A673 (cell line): ENCODE measurements at regions not wholly inside any gene's neighbourhood (a gene's known extent, or its start where the extent isn't known, plus 50 kb on each side); places are given as distances from the start of the nearest gene placed in this dataset.

Experiments
- BruUV-seq: library from RNA; stranded (reverse); fragments of 400-500 nt; replicated peaks from 2 replicates; lab custom pipeline; 2021; lab: Mats Ljungman, UMichigan
- CTCF ChIA-PET: fragments of 300-600 bp; sonication (Branson Sonifier 250); formaldehyde crosslinking; loops from one replicate; lab custom pipeline; 2022; ENCODE audit warnings: antibody characterized with exemption; lab: Charles Lee
- POLR2A ChIA-PET: fragments of 300-600 bp; sonication (Branson Sonifier 250); formaldehyde crosslinking; loops from one replicate; lab custom pipeline; 2022; ENCODE audit warnings: antibody characterized with exemption; ENCODE audit not compliant: low non-redundant PET; lab: Charles Lee
- DNase-seq: peaks from one replicate; pipeline ENCODE4 v3.0.0-alpha.2; 2015; ENCODE audit warnings: low spot score
- H3K27ac ChIP-seq: fragments of 200-600 bp; sonication (generic); 2 replicates; pipeline ENCODE4 v1.5.1; 2016; ENCODE audit warnings: mixed run types, low read depth, mild to moderate bottlenecking, mixed read lengths, antibody characterized with exemption, low read length; ENCODE audit not compliant: poor library complexity, severe bottlenecking
- H3K27me3 ChIP-seq: fragments of 200-600 bp; sonication (generic); replicated peaks from 2 replicates; pipeline ENCODE4 v1.6.1; 2017; ENCODE audit warnings: mixed run types, low read depth, mild to moderate bottlenecking, mixed read lengths, antibody characterized with exemption, low read length; ENCODE audit not compliant: insufficient read depth, poor library complexity
- H3K36me3 ChIP-seq: fragments of 200-600 bp; sonication (generic); 2 replicates; pipeline ENCODE4 v1.6.1; 2016; ENCODE audit warnings: mixed run types, mild to moderate bottlenecking, mixed read lengths, antibody characterized with exemption, low read length; ENCODE audit not compliant: insufficient read depth, poor library complexity, severe bottlenecking
- H3K4me1 ChIP-seq: fragments of 200-600 bp; sonication (generic); 2 replicates; pipeline ENCODE4 v1.6.1; 2017; ENCODE audit warnings: mixed run types, mild to moderate bottlenecking, mixed read lengths, antibody characterized with exemption, low read length; ENCODE audit not compliant: insufficient read depth, poor library complexity, severe bottlenecking
- H3K4me3 ChIP-seq: fragments of 200-600 bp; sonication (generic); 2 replicates; pipeline ENCODE4 v1.5.1; 2016; ENCODE audit warnings: low read depth, mixed run types, mild to moderate bottlenecking, mixed read lengths, low read length; ENCODE audit not compliant: poor library complexity, severe bottlenecking
- H3K9me3 ChIP-seq: fragments of 200-600 bp; sonication (generic); 2 replicates; pipeline ENCODE4 v1.6.1; 2016; ENCODE audit warnings: mixed run types, low read depth, mild to moderate bottlenecking, mixed read lengths, antibody characterized with exemption, low read length; ENCODE audit not compliant: poor library complexity, severe bottlenecking
- CTCF ChIP-seq: fragments of 300-800, 200-600 bp; sonication (generic); conservative IDR thresholded peaks from 2 replicates; pipeline ENCODE4 v1.5.1; 2017; ENCODE audit warnings: low read depth, mild to moderate bottlenecking, antibody characterized with exemption, low read length, moderate library complexity, mixed read lengths
- EZH2 ChIP-seq: fragments of 200-600 bp; sonication (generic); IDR thresholded peaks from 2 replicates; pipeline ENCODE4 v1.6.1; 2017; ENCODE audit warnings: borderline replicate concordance, low read depth, mild to moderate bottlenecking, mixed read lengths, antibody characterized with exemption, low read length; ENCODE audit not compliant: poor library complexity, severe bottlenecking
- intact Hi-C: fragments of 100-400 bp; cut with micrococcal nuclease; formaldehyde crosslinking; loops from one replicate; pipeline ENCODE4 v1.10.0; 2022; ENCODE audit not compliant: unreplicated experiment

DNA sequence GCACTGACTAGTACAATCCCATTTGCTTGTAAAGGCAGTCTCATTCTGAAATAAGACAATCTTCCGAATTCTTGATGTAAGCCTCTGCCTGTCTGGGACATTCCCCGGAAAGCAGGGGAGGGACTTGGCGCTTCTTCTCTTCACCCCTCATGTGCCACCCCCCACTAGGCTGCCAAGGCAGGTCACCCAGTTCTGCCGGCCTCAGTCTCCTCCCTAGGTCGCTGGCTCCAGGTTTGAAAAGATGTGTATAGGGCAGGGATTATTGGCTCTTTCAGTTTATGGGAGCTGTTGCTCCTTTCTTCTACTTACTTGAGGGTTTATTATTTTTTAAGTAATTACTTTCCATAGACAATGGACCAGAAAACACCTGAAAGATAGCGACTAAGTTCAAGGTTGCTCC lies 158.1 kb upstream of the RPS6KA2 start:
- Histone ChIP-seq H3K4me1 (no peaks in the 10 kb centered on the region), H3K27me3 (no peaks in the 10 kb centered on the region), H3K4me3 (no peak overlapping the region), H3K36me3 (no peaks in the 10 kb centered on the region), H3K9me3 (no peaks in the 10 kb centered on the region), H3K27ac (no peak overlapping the region)
- TF ChIP-seq CTCF (no peak), EZH2 (no peak)
- ChIA-PET POLR2A (no interaction called here), CTCF (no interaction called here)
- intact Hi-C loops: no loop called here
- DNase-seq: no peak
- no TSS peak for BruUV-seq

- POLR2A ChIA-PET: no interaction called here
- no peak for DNase-seq
- Histone ChIP-seq H3K9me3 (no peaks in the 10 kb centered on the region), H3K4me3 (no peak overlapping the region), H3K27ac (no peak overlapping the region), H3K27me3 (no peaks in the 10 kb centered on the region), H3K4me1 (no peaks in the 10 kb centered on the region), H3K36me3 (no peaks in the 10 kb centered on the region)
- intact Hi-C loops: no loop called here
- CTCF ChIA-PET: no interaction called here
- TF ChIP-seq CTCF: no peak
- no peak for TF ChIP-seq EZH2
- no TSS peak for BruUV-seq
Measured at GRCh38 chr6:166784691-166785090, 157.6 kb upstream of the RPS6KA2 start.

DNA sequence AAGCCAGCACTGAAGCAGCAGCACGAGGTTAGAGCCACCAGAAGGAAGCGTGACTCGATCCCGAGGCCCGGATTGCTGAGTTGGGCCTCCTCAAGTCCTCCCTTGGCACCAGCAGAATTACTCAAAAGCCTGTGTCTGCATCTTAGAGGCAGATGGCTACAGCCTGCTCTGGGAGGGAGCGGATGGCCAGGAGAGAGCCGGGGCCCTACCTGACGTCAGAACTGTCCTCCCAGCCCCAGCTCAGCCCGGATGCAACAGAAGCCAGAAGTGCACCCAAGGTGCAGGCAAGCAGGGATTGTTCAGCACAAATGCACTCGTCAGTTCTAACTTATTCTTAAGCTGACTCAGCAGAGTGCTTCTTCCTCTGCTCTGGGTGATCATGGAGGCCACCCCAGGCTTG lies 155.5 kb upstream of the RPS6KA2 start:
- no TSS peak for BruUV-seq

More for the DNA sequence above, 155.5 kb upstream of the RPS6KA2 start:
- DNase-seq: no peak
- TF ChIP-seq CTCF (no peak), EZH2 (no peak)
- POLR2A ChIA-PET: no interaction called here
- no peaks in the 10 kb centered on the region for H3K27me3 ChIP-seq
- H3K9me3 ChIP-seq: no peaks in the 10 kb centered on the region
- no peak overlapping the region for H3K4me3 ChIP-seq
- no peaks in the 10 kb centered on the region for H3K36me3 ChIP-seq
- intact Hi-C loops: no loop called here
- CTCF ChIA-PET: interaction anchor here (1.2 kb wide), 1 partner anchor 207 kb away, joined by 4 read pairs; no protein-coding TSS in a partner anchor
- no peak overlapping the region for H3K27ac ChIP-seq
- H3K4me1 ChIP-seq: no peaks in the 10 kb centered on the region
